ENCODE measurements at regions not wholly inside any gene's neighbourhood (a gene's known extent, or its start where the extent isn't known, plus 50 kb on each side); places are given as distances from the start of the nearest gene placed in this dataset.

GRCh38 chr2:2672249-2672648 is 341.2 kb upstream of the MYT1L start:
- no peak for DNase-seq

- no peak for DNase-seq
These were observed 340.8 kb upstream of the MYT1L start for GRCh38 chr2:2671826-2672225.

DNA sequence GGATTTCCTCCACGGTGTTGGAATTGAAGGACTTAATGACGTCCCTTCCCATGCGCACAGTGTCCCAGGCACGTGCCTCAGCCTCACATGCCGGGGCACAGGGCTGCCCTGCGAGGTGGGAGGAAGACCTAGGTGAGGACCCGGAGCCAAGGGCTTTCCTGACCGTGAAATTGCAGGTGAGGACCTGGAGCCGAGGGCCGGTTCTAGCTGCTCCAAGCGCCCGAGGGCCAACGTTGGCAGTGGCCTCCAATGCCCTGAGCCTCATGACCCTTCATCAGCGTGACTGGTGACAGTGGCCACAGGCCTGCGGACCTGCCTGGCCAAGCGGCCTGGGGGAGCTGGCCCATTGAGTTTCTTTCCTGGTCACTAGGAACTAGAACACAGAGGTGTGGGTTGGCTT is 338.2 kb upstream of the MYT1L start:
- no peak for DNase-seq

DNA sequence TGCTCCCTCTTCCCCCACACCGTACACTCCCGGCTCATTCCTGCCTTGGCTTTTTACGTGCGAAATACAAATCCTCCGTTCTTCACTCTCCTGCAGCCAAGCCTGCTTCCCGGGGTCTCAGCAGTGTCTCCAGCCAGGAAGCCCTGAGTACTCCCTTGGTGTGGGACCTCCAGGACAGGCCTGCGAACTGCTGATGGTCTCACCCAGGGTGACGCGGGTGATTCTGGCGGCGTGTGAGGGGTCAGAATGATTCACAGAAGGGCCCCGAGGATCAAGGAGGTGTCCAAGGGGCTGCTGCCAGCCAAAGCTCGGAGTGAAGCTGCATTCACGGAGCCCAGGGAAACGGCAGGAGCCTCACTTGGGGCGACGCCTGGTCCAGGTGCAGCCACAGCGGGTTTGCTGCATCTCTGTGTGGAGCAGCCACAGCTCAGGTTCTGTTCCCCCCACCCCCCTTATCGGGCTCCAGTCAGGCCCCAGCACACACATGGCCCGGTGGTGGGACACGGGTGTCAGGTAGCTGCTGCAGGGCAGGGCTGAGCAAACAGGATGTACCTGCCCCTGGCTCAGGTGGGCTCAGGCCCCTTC is 337.7 kb upstream of the MYT1L start:
- no peak for DNase-seq

- no peak for DNase-seq
These were observed 336.6 kb upstream of the MYT1L start for GRCh38 chr2:2667690-2668089.

DNA sequence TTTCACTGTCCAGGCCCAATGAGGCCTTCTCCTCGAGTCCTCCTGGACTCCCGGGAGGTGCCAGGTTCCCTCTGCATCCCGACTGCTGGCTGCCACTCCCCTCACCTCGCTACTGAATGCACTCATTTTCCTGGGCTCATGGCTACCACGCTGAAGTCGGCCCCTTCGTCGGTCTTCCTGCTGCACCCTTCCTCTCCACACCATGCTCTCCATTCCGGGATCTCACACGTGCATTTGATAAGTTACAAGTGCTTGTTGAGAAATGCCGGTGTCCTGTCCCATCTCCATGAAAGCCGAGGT is 334.7 kb upstream of the MYT1L start:
- no peak for DNase-seq

- no peak for DNase-seq
These were observed 334.1 kb upstream of the MYT1L start for GRCh38 chr2:2664989-2665833.

- no peak for DNase-seq
These were observed 332.4 kb upstream of the MYT1L start for GRCh38 chr2:2663401-2664036.

- no peak for DNase-seq
These were observed 331.8 kb upstream of the MYT1L start for GRCh38 chr2:2662847-2663356.

GRCh38 chr2:2662037-2662846 is 331.2 kb upstream of the MYT1L start:
- no peak for DNase-seq

DNA sequence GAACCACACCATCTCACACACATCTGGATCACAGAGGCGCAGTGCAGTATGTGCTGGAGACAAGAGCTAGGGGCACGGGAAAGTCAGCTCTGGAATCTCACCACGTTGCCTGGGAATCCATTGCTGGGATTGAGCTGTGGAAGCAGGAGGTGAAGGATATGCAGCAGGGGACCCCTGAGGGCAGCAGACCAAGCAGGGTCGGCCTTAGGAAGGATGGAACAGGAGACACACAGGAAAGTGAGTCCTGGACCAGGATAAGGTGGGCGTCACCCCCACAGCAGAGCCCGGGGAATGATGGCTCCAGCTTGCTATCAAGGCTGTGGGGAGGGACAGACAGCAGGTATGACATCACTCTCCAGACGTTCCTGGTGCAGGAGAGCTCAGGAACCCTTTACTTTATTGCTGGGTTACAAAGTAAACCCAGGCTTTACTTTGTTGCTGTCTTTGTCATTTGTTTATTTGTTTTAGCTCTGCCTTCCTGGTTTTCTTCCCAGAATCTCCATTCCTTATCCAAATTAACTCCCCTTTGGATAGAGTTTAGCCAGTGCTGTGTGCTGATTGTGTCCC is 329.8 kb upstream of the MYT1L start:
- no peak for DNase-seq

DNA sequence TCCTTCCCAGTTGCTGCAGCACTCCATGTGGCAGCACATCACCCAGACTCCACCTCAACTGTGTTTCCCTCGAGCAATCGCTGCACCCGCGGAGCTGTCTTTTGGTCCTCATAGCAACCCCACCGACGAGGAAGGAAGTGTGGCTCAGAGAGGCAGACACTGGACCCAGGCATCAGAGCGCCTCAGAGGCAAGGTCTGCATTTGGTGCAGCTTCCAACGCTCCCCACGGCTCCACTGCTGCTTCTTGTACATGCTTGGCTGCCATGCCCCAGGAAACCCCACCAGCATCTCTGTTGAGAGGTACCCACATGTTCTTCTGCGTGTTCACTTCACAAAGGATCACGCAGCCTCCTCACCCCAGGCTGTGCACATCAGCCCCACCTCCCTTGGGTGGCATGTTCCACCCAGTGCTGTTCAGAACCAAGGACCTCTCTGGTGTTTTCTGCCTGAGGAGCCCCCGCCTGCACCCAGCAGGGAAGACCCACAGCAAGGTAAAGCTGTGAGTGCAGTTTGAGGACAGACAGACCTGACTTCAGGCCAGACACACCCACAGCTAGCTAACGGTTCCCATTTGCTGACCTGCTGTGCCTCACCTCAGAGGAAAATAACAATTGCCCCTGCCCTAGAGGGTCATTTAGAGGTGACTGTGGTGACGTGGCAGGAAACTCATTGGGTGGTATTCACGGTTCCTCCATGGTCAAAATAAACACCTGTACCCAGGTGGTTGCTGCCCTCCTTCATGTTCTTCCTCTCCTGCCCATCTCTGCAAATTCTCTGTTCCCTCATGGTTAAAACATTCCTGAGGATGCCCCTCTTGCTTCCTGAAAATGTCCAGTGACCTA is 326.3 kb upstream of the MYT1L start:
- no peak for DNase-seq

- no peak for DNase-seq
These were observed 325.3 kb upstream of the MYT1L start for GRCh38 chr2:2656115-2657011.

- DNase-seq = no peak
These were observed 324.5 kb upstream of the MYT1L start for GRCh38 chr2:2655453-2656114.

- no peak for DNase-seq
These were observed 322.2 kb upstream of the MYT1L start for GRCh38 chr2:2653231-2653630.

DNA sequence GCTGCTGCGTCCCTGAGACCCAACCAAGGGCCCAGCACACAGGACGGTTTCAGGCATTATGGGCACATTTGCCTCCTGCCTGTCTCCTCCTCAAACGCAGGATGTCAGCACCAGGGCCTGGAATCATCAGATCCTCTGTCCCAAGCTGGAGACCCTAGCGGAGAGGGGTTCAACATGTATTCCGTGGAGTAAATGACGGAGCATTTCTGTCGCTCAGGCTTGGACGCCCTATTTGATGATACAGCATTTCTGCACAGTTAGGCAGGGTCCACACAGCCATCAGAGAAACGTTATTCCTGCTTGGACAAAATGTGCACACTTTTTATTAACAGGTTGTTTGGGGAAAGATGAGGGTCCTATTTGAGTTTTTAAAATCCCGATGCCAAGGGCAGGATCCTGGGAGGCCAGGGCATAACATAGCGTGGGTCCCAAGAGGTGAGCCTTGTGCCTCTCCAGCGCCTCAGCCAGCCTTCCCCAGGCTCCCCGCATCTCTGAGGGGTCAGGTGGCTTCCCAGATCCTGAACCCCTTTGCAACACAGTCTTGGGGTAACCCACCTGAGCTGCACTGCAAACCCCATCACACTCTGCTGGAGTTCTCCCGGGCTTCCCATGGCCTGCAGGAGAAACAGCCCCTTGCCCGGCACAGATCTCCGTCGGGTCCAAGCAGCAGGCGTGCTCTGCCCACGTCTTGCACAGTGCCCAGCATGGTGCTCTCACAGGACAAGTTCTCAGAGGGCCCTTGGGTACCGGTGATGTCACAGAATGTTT is 319.7 kb upstream of the MYT1L start:
- DNase-seq = no peak

DNA sequence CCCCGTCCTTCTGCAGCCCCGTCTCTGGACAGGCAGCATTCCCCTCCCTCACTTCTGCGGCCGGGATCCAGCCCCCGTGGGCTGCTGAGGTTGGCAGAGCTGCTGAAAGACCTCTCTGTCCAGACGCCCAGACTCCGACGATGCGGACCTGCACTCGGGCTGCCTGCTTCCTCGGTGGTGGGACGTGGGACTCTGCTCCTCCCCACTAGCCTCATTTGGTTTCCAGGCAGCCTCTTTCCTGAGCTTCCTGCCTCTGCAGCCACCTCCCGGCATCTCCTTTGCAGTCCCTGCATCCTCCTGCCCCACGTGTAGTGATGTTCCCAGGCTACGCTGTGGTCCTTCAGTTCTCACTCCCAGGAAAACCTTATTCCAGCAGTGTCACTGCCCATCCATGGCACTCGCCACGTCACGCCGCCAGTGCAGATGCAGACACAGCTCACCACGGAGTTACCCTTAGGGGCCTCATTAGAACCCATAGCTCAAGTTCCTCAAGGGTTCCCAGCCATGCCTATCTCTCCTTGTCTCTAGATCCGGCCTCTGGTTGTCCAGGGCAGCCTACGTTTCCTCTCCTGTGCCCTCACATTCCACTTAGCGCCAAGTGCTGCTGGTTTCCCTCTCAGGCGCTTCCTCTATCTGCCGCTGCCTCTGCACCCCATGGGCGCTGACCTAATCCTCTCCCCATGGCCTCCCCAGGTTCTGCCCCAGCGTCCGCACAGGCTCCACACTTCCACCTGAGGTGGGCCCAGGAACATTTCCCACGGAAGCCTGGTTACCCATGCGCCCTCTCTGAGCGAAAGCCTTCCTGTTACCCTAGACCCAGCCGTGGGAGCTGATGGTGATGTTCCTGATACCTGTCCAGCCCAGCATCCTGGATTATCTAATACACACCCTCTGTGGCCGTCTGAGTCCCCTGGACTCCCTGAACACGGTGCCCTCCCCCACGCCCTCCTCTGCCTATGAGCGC is 318.3 kb upstream of the MYT1L start:
- no peak for DNase-seq

GRCh38 chr2:2648094-2648493 is 317.0 kb upstream of the MYT1L start:
- DNase-seq = no peak
